Liver (tissue), 8 donors: ENCODE measurements at regions not wholly inside any gene's neighbourhood (a gene's known extent, or its start where the extent isn't known, plus 50 kb on each side); places are given as distances from the start of the nearest gene placed in this dataset.

ENCODE experiments used
- DNase-seq: peaks from one replicate; pipeline ENCODE4 v3.0.0-alpha.2; 2017; ENCODE audit warnings: low spot score
- H3K27ac ChIP-seq, 2 donors: one replicate each; pipeline ENCODE4 v1.7.0; 2013; ENCODE audit warnings: inconsistent platforms in 2 of 2, low read length in 2 of 2, control low read depth in 1 of 2, low read depth in 1 of 2, mild to moderate bottlenecking in 1 of 2
- H3K27me3 ChIP-seq, 4 donors: one replicate each; pipeline versions ENCODE4 v1.6.1 to v1.7.0; 2013; ENCODE audit warnings: low read length in 3 of 4, inconsistent platforms in 1 of 4, mild to moderate bottlenecking in 1 of 4, moderate library complexity in 1 of 4; ENCODE audit not compliant: control insufficient read depth in 4 of 4, insufficient read depth in 4 of 4
- H3K36me3 ChIP-seq, 4 donors: one replicate each; pipeline versions ENCODE4 v1.6.1 to v1.7.0; 2013; ENCODE audit warnings: low read length in 3 of 4, mild to moderate bottlenecking in 3 of 4, low read depth in 1 of 4, moderate library complexity in 1 of 4; ENCODE audit not compliant: control insufficient read depth in 4 of 4, insufficient read depth in 3 of 4
- H3K4me1 ChIP-seq, 4 donors: one replicate each; pipeline versions ENCODE4 v1.6.1 to v1.7.0; 2013; ENCODE audit warnings: low read length in 3 of 4, mild to moderate bottlenecking in 3 of 4, moderate library complexity in 1 of 4; ENCODE audit not compliant: control insufficient read depth in 4 of 4, insufficient read depth in 4 of 4
- H3K4me3 ChIP-seq, 3 donors: one replicate each; pipeline versions ENCODE4 v1.6.1 to v1.7.0; 2013; ENCODE audit warnings: low read length in 3 of 3, control low read depth in 1 of 3, low read depth in 1 of 3, mild to moderate bottlenecking in 1 of 3
- H3K9ac ChIP-seq, 2 donors: one replicate each; pipeline ENCODE4 v1.7.0; 2013; ENCODE audit warnings: low read length in 2 of 2, mild to moderate bottlenecking in 2 of 2, moderate library complexity in 2 of 2, control low read depth in 1 of 2, low read depth in 1 of 2
- H3K9me3 ChIP-seq, 4 donors: one replicate each; pipeline versions ENCODE4 v1.6.1 to v1.7.0; 2013; ENCODE audit warnings: low read length in 3 of 4; ENCODE audit not compliant: control insufficient read depth in 4 of 4
- EGR1 ChIP-seq, 2 donors: IDR thresholded peaks; 2 replicates each; pipeline ENCODE4 v1.6.1; 2016 to 2018; ENCODE audit warnings: antibody characterized with exemption in 2 of 2, low read depth in 2 of 2
- FOXA1 ChIP-seq: IDR thresholded peaks from 2 replicates; pipeline ENCODE4 v1.6.1; 2016; ENCODE audit warnings: antibody characterized with exemption
- FOXA2 ChIP-seq: IDR thresholded peaks from 2 replicates; pipeline ENCODE4 v1.6.1; 2016; ENCODE audit warnings: antibody characterized with exemption
- HNF4A ChIP-seq, 2 donors: conservative IDR thresholded peaks; 2 replicates each; pipeline ENCODE4 v1.6.1; 2016; ENCODE audit warnings: antibody characterized with exemption in 2 of 2, mild to moderate bottlenecking in 2 of 2
- HNF4G ChIP-seq: IDR thresholded peaks from 2 replicates; pipeline ENCODE4 v1.6.1; 2016; ENCODE audit warnings: antibody characterized with exemption
- JUND ChIP-seq, 2 donors: IDR thresholded peaks; 2 replicates each; pipeline ENCODE4 v1.6.1; 2016; ENCODE audit warnings: antibody characterized with exemption in 2 of 2
- NR2F2 ChIP-seq: IDR thresholded peaks from 2 replicates; pipeline ENCODE4 v1.6.1; 2016; ENCODE audit warnings: antibody characterized with exemption
- RAD21 ChIP-seq, 2 donors: IDR thresholded peaks; 2 replicates each; pipeline ENCODE4 v1.6.1; 2016; ENCODE audit warnings: antibody characterized with exemption in 2 of 2, mild to moderate bottlenecking in 2 of 2
- RXRA ChIP-seq, 2 donors: IDR thresholded peaks; 2 replicates each; pipeline ENCODE4 v1.6.1; 2017 to 2018; ENCODE audit warnings: antibody characterized with exemption in 2 of 2, mild to moderate bottlenecking in 1 of 2
- SP1 ChIP-seq: IDR thresholded peaks from 2 replicates; pipeline ENCODE4 v1.6.1; 2018; ENCODE audit warnings: antibody characterized with exemption, mild to moderate bottlenecking
- YY1 ChIP-seq: IDR thresholded peaks from 2 replicates; pipeline ENCODE4 v1.6.1; 2016; ENCODE audit warnings: antibody characterized with exemption, mild to moderate bottlenecking
- WGBS: extraction: QIAGEN DNeasy Blood & Tissue Kit; methylation state at CpG from one replicate; pipeline ENCODE4 v1.1.7; 2013; 5-methylcytosine and 5-hydroxymethylcytosine counted together
- TF ChIP-seq, protein P1 (sequence below): fragments of 150-350 bp; IDR thresholded peaks from 2 replicates; pipeline ENCODE4 v1.5.1; 2017; ENCODE audit warnings: improper control_type of control experiment, low read depth, low read length; ENCODE audit not compliant: missing input control
- TF ChIP-seq, protein P2 (sequence below): IDR thresholded peaks from 2 replicates; pipeline ENCODE4 v1.6.1; 2016; ENCODE audit warnings: antibody characterized with exemption, mild to moderate bottlenecking
- TF ChIP-seq, protein P3 (sequence below): IDR thresholded peaks from 2 replicates; pipeline ENCODE4 v1.6.1; 2016; ENCODE audit warnings: antibody characterized with exemption
- TF ChIP-seq, protein P4 (sequence below): IDR thresholded peaks from 2 replicates; pipeline ENCODE4 v1.6.1; 2016; ENCODE audit warnings: antibody characterized with exemption
- TF ChIP-seq, protein P5 (sequence below): IDR thresholded peaks from 2 replicates; pipeline ENCODE4 v1.6.1; 2016; ENCODE audit warnings: antibody characterized with exemption
- donor health status: healthy.
- donor health status: healthy.
- donor health status: healthy.
- donor health status: healthy.
- donor health status: healthy.

DNA sequence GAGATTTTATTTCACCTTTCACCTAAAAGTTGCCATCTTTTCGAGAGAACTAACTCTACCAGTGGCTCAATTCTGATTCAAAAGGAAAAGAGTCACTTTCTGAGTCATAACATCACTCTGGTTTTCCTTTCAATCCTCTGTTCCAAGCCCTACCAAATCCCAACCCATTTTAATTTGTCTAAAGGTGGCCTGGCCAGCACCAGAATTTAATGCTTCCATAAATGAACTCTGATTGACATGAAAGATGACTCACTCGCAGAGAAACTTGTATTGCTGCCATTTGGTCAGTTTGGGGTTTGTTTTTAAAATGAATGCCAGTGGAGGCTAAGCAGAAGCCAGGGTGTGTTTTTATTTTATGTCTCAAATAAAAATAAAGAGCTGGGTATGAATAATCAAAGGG lies 117.4 kb upstream of the SOX5 start:
- TF ChIP-seq RAD21 (IDR thresholded peaks at IDR 0.05) (no peak), JUND (IDR thresholded peaks at IDR 0.05) (peak; percentile 21 to 51), YY1 (peak; percentile 13)

DNA sequence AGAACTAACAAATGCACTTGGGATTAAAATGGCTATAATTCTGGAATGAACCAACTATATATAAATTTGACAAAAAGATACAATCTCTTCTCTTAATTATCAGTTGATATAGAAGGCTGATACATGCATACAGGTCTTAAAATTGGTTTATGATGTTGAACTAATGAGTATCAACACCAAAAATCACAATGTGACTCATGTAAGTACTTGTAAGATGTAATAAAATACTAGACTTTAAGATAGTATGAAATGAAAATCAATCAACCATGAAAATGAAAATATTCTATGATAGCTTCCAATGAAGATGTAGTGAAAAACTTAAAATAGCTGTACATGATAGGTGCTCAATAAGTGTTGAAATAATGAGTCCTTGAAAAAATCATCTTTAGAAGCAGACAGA lies 116.6 kb upstream of the SOX5 start:
- no peaks in the 10 kb centered on the region for H3K27me3 ChIP-seq
- H3K9me3 ChIP-seq: no peaks in the 10 kb centered on the region
- H3K36me3 ChIP-seq: no peaks in the 10 kb centered on the region
- no peak for DNase-seq
- no peak overlapping the region for H3K9ac ChIP-seq
- H3K4me3 ChIP-seq: no peak overlapping the region
- H3K4me1 ChIP-seq: peaks cover 0 to 13% (median 7%) of the 10 kb centered on the region in 4 donors
- TF ChIP-seq, protein P1, sequence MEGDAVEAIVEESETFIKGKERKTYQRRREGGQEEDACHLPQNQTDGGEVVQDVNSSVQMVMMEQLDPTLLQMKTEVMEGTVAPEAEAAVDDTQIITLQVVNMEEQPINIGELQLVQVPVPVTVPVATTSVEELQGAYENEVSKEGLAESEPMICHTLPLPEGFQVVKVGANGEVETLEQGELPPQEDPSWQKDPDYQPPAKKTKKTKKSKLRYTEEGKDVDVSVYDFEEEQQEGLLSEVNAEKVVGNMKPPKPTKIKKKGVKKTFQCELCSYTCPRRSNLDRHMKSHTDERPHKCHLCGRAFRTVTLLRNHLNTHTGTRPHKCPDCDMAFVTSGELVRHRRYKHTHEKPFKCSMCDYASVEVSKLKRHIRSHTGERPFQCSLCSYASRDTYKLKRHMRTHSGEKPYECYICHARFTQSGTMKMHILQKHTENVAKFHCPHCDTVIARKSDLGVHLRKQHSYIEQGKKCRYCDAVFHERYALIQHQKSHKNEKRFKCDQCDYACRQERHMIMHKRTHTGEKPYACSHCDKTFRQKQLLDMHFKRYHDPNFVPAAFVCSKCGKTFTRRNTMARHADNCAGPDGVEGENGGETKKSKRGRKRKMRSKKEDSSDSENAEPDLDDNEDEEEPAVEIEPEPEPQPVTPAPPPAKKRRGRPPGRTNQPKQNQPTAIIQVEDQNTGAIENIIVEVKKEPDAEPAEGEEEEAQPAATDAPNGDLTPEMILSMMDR: no peak
- no peak for TF ChIP-seq YY1
- no peak for TF ChIP-seq HNF4A (conservative IDR thresholded peaks at IDR 0.05)
- no peak for TF ChIP-seq EGR1 (IDR thresholded peaks at IDR 0.05; ENCODE audit: low read depth in 2 of 2)
- TF ChIP-seq, protein P2, sequence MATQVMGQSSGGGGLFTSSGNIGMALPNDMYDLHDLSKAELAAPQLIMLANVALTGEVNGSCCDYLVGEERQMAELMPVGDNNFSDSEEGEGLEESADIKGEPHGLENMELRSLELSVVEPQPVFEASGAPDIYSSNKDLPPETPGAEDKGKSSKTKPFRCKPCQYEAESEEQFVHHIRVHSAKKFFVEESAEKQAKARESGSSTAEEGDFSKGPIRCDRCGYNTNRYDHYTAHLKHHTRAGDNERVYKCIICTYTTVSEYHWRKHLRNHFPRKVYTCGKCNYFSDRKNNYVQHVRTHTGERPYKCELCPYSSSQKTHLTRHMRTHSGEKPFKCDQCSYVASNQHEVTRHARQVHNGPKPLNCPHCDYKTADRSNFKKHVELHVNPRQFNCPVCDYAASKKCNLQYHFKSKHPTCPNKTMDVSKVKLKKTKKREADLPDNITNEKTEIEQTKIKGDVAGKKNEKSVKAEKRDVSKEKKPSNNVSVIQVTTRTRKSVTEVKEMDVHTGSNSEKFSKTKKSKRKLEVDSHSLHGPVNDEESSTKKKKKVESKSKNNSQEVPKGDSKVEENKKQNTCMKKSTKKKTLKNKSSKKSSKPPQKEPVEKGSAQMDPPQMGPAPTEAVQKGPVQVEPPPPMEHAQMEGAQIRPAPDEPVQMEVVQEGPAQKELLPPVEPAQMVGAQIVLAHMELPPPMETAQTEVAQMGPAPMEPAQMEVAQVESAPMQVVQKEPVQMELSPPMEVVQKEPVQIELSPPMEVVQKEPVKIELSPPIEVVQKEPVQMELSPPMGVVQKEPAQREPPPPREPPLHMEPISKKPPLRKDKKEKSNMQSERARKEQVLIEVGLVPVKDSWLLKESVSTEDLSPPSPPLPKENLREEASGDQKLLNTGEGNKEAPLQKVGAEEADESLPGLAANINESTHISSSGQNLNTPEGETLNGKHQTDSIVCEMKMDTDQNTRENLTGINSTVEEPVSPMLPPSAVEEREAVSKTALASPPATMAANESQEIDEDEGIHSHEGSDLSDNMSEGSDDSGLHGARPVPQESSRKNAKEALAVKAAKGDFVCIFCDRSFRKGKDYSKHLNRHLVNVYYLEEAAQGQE: no peak
- TF ChIP-seq HNF4G: no peak
- no peak for TF ChIP-seq SP1
- TF ChIP-seq, protein P3, sequence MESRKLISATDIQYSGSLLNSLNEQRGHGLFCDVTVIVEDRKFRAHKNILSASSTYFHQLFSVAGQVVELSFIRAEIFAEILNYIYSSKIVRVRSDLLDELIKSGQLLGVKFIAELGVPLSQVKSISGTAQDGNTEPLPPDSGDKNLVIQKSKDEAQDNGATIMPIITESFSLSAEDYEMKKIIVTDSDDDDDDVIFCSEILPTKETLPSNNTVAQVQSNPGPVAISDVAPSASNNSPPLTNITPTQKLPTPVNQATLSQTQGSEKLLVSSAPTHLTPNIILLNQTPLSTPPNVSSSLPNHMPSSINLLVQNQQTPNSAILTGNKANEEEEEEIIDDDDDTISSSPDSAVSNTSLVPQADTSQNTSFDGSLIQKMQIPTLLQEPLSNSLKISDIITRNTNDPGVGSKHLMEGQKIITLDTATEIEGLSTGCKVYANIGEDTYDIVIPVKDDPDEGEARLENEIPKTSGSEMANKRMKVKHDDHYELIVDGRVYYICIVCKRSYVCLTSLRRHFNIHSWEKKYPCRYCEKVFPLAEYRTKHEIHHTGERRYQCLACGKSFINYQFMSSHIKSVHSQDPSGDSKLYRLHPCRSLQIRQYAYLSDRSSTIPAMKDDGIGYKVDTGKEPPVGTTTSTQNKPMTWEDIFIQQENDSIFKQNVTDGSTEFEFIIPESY: no peak
- no peak overlapping the region for H3K27ac ChIP-seq

More for the DNA sequence above, 117.4 kb upstream of the SOX5 start:
- no peak for DNase-seq
- Histone ChIP-seq H3K4me1 (peaks cover 2 to 16% (median 9%) of the 10 kb centered on the region in 4 donors), H3K27ac (no peak overlapping the region), H3K4me3 (no peak overlapping the region), H3K9ac (no peak overlapping the region), H3K27me3 (no peaks in the 10 kb centered on the region), H3K9me3 (no peaks in the 10 kb centered on the region), H3K36me3 (no peaks in the 10 kb centered on the region)
- 82% methylated on average over 2 of the region's 2 CpGs for WGBS

DNA sequence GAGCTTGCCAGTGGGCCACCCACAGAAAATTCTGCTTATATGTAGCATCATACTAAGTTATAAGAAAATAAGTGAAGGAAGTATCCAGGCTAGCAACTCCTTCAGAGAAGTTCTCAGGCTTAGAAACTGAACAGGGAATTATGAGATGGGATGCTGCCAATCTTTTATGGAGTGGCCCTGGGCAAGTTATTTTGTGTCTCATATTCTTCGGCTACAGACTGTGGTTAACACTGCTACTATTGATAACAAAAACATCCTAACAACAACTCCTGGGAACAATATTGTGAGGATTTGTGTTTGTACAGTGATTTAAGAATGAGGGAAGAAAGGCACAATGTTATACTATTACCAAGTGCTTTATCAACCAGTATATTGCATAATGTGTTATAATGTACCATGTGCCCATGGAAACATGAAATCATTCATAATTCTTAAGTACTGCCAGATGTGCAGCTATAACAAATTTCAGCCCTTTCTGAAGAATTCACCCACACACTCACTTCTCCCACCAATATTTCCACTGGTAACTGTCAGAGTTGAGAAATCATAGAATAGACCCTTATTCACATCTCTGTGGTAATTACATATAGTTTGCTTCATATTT lies 113.3 kb upstream of the SOX5 start:
- Histone ChIP-seq H3K36me3 (no peaks in the 10 kb centered on the region), H3K4me3 (no peak overlapping the region), H3K9ac (no peak overlapping the region), H3K27ac (no peak overlapping the region), H3K27me3 (no peaks in the 10 kb centered on the region), H3K4me1 (no peaks in the 10 kb centered on the region), H3K9me3 (no peaks in the 10 kb centered on the region)
- TF ChIP-seq RXRA (IDR thresholded peaks at IDR 0.05): no peak
- TF ChIP-seq YY1: no peak
- TF ChIP-seq, protein P3: no peak
- TF ChIP-seq HNF4A (conservative IDR thresholded peaks at IDR 0.05): no peak
- TF ChIP-seq NR2F2: no peak
- TF ChIP-seq FOXA2: no peak
- TF ChIP-seq HNF4G: no peak
- TF ChIP-seq EGR1 (IDR thresholded peaks at IDR 0.05; ENCODE audit: low read depth in 2 of 2): no peak
- TF ChIP-seq, protein P4, sequence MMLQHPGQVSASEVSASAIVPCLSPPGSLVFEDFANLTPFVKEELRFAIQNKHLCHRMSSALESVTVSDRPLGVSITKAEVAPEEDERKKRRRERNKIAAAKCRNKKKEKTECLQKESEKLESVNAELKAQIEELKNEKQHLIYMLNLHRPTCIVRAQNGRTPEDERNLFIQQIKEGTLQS: no peak
- no peak for TF ChIP-seq FOXA1
- TF ChIP-seq, protein P5, sequence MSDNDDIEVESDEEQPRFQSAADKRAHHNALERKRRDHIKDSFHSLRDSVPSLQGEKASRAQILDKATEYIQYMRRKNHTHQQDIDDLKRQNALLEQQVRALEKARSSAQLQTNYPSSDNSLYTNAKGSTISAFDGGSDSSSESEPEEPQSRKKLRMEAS: no peak
- no peak for TF ChIP-seq RAD21 (IDR thresholded peaks at IDR 0.05)
- DNase-seq: no peak
- 86% methylated on average over 1 of the region's 1 CpG for WGBS
